ENCODE measurements at regions not wholly inside any gene's neighbourhood (a gene's known extent, or its start where the extent isn't known, plus 50 kb on each side); places are given as distances from the start of the nearest gene placed in this dataset.

GRCh38 chr10:33126742-33127141 lies 168.7 kb upstream of the ITGB1 start:
- no peak for TF ChIP-seq CTCF (conservative IDR thresholded peaks at IDR 0.05; ENCODE audit: low read length)
- TF ChIP-seq EZH2phosphoT487 (IDR thresholded peaks at IDR 0.05; ENCODE audit: borderline replicate concordance): no peak

Measured in Loucy (cell line).